Heart left ventricle (tissue), 16 donors: ENCODE measurements at regions not wholly inside any gene's neighbourhood (a gene's known extent, or its start where the extent isn't known, plus 50 kb on each side); places are given as distances from the start of the nearest gene placed in this dataset.

Source experiments
- ATAC-seq, 4 donors: fragments of 200-7000 bp; cut with Tn5 transposase; one replicate each; pipeline ENCODE4 v1.9.1; 2020 to 2022; ENCODE audit warnings: moderate library complexity in 4 of 4, mild to moderate bottlenecking in 3 of 4, moderate number of reproducible peaks in 1 of 4
- DNase-seq, 5 donors: peaks; one replicate each; pipeline ENCODE4 v3.0.0-alpha.2; 2020
- H3K27ac ChIP-seq, 12 donors: fragments of 200-600 bp; sonication (generic) in 4 of 12; one replicate each; pipeline versions ENCODE4 v1.5.0 to v1.8.0; 2016 to 2022; ENCODE audit warnings: mild to moderate bottlenecking in 2 of 12
- H3K27me3 ChIP-seq, 9 donors: fragments of 200-600 bp; sonication (generic) in 2 of 9; one replicate each; pipeline versions ENCODE4 v1.5.1 to v1.8.0; 2016 to 2022; ENCODE audit warnings: mild to moderate bottlenecking in 3 of 9
- H3K36me3 ChIP-seq, 9 donors: fragments of 200-600 bp; sonication (generic) in 2 of 9; one replicate each; pipeline versions ENCODE4 v1.5.0 to v1.8.0; 2018 to 2022; ENCODE audit warnings: mild to moderate bottlenecking in 2 of 9
- H3K4me1 ChIP-seq, 12 donors: fragments of 200-600 bp; sonication (generic) in 4 of 12; one replicate each; pipeline versions ENCODE4 v1.5.0 to v1.8.0; 2016 to 2022; ENCODE audit warnings: mild to moderate bottlenecking in 3 of 12
- H3K4me3 ChIP-seq, 12 donors: fragments of 200-600 bp; sonication (generic) in 4 of 12; one replicate each; pipeline versions ENCODE4 v1.5.0 to v1.8.0; 2017 to 2022; ENCODE audit warnings: mild to moderate bottlenecking in 9 of 12, moderate library complexity in 4 of 12
- H3K9me3 ChIP-seq, 12 donors: fragments of 200-600 bp; sonication (generic) in 4 of 12; one replicate each; pipeline versions ENCODE4 v1.5.0 to v1.8.0; 2016 to 2022; ENCODE audit warnings: mild to moderate bottlenecking in 1 of 12
- POLR2A ChIP-seq, 2 donors: fragments of 450-650 bp; IDR thresholded peaks; one replicate each; pipeline ENCODE4 v1.6.1; 2017; ENCODE audit warnings: antibody characterized with exemption in 2 of 2, mild to moderate bottlenecking in 2 of 2, moderate library complexity in 2 of 2
- WGBS, 4 donors: extraction: QIAGEN DNeasy Blood & Tissue Kit in 2 of 4; methylation state at CpG; one replicate each; pipeline versions ENCODE4 v1.1.5 to v1.1.7; 2013 to 2018; 5-methylcytosine and 5-hydroxymethylcytosine counted together
- intact Hi-C, 10 donors: fragments of 100-400 bp; cut with DNase I; formaldehyde crosslinking; loops; one replicate each; pipeline versions ENCODE4 v1.11.1 to v1.14.2; 2022
- TF ChIP-seq, protein P1 (sequence below), 12 donors: fragments of 200-600 bp; sonication (generic) in 4 of 12; IDR thresholded peaks; one replicate each; pipeline versions ENCODE4 v1.5.0 to v1.8.0; 2018 to 2022; ENCODE audit warnings: antibody characterized with exemption in 12 of 12, mild to moderate bottlenecking in 5 of 12
- donor health status: ischemic (EF 13 %, LVEDD 7.1; RV severe dilation, severe dysfunction).
- donor health status: healthy with polysubstance abuse.
- donor health status: DM: no; HTN: yes; CAD: no.
- donor health status: DM: no; HTN: no; CAD: no.
- donor health status: ischemic (EF 25% LVEDD 6.9; RV normal size, moderate dysfunction).
- donor health status: ischemic (EF 25% LVEDD 5.7; RV mildly dilated, moderate dysfunction).
- donor health status: healthy.
- donor health status: DM: yes; HTN: yes; CAD: no.
- donor health status: ischemic (EF 35%, LVEDD 5.7; RV mildly dilated, moderate dysfunction).
- donor health status: nonischemic (EF 11% LVEDD 7.7; RV severe dilation, severe dysfunction).
- donor health status: DM: yes; HTN: yes; CAD: no.
- donor health status: PGD.
- donor health status: ischemic (EF 29% LVEDD 5.4; RV normal size, mild dysfunction).
- donor health status: nonischemic (EF 23%, LVEDD 6.1; RV moderate dilation, normal function).

DNA sequence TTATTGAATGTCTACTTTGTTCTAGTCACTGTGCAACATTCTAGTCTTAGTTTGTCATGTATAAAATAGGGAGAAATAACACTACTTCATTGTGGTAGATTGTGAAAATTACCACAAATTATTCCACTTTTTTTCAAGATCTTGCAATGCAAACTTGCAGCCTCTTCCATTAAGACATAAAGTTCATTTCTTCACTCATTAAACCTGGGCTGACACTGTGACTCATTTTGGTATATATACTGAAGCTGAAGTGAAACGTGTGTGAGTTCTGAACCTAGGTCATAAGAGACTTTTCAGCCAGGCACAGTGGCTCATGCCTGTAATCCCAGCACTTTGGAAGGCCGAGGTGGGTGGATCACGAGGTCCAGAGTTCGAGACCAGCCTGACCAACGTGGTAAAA, 329.0 kb downstream of the BCKDHB start:
- Histone ChIP-seq H3K27me3 (no peaks in the 10 kb centered on the region), H3K9me3 (peaks cover 0 to 2% (median 0%) of the 10 kb centered on the region in 12 donors), H3K27ac (no peak overlapping the region), H3K4me3 (no peak overlapping the region), H3K36me3 (no peaks in the 10 kb centered on the region), H3K4me1 (no peaks in the 10 kb centered on the region)
- DNase-seq (no peak), ATAC-seq (no peak)
- TF ChIP-seq, protein P1, sequence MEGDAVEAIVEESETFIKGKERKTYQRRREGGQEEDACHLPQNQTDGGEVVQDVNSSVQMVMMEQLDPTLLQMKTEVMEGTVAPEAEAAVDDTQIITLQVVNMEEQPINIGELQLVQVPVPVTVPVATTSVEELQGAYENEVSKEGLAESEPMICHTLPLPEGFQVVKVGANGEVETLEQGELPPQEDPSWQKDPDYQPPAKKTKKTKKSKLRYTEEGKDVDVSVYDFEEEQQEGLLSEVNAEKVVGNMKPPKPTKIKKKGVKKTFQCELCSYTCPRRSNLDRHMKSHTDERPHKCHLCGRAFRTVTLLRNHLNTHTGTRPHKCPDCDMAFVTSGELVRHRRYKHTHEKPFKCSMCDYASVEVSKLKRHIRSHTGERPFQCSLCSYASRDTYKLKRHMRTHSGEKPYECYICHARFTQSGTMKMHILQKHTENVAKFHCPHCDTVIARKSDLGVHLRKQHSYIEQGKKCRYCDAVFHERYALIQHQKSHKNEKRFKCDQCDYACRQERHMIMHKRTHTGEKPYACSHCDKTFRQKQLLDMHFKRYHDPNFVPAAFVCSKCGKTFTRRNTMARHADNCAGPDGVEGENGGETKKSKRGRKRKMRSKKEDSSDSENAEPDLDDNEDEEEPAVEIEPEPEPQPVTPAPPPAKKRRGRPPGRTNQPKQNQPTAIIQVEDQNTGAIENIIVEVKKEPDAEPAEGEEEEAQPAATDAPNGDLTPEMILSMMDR (IDR thresholded peaks at IDR 0.05), result no peak
- TF ChIP-seq POLR2A (IDR thresholded peaks at IDR 0.05), result no peak
- intact Hi-C loops, result no loop called here
- 95 to 96% (median 95%) methylated on average over 5 of the region's 5 CpGs for WGBS, 4 donors

DNA sequence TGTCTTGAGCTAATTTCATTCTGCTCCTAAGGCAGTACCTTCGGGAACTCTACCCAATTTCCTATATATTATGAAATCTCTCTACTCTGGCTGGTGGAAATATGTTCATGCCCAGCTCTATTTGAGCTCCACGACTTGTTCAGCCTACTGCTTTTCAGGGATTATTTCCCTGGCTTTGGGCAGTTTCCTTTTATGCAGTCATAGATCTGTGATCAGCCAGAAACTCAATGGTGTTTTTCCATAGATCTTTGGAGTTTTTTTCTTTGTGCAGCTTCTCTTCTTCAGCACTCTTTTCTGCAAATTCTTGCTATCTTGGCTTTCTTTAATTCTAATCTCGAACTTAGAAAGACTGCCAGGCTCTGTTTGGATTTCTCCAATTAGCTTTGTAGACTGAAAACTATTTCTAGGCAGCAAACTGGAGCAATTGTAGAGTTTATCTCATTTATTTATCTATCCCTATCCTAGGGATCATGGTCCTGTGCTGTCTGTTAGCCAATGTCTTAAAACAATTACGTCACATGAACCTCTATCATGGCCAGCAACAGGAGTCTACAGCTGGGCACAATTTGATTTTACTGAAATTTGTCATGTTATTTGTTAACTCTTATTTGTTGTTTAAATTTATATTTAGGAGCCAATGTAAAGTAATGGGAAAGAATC, 328.4 kb downstream of the BCKDHB start:
- TF ChIP-seq, protein P1 (IDR thresholded peaks at IDR 0.05), result no peak
- no peak for TF ChIP-seq POLR2A (IDR thresholded peaks at IDR 0.05)
- ATAC-seq, result no peak
- no peaks in the 10 kb centered on the region for H3K36me3 ChIP-seq
- no peak for DNase-seq
- peaks cover 0 to 8% (median 0%) of the 10 kb centered on the region in 12 donors for H3K9me3 ChIP-seq
- no peak overlapping the region for H3K4me3 ChIP-seq
- H3K4me1 ChIP-seq, result no peaks in the 10 kb centered on the region
- intact Hi-C loops, result no loop called here
- no peak overlapping the region for H3K27ac ChIP-seq
- H3K27me3 ChIP-seq, result no peaks in the 10 kb centered on the region
- WGBS, 4 donors, result 64 to 72% (median 66%) methylated on average over 4 of the region's 4 CpGs

DNA sequence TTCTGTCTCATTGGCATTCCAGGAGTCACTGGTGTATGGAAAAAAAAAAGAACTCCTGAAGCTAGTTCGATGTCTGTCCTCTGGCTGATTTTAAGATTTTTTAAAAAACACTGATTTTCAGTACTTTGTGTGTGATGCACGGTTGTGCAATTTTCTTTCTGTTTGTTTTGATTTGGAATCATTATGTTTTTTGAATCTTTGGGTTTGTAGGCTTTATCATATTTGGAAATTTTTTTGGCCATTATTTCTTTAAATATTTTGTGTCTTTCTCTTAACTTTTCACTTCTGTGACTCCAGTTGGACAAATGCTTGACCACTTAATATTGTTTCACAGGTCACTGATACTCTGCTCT, 327.2 kb downstream of the BCKDHB start:
- ATAC-seq, result no peak
- no peaks in the 10 kb centered on the region for H3K36me3 ChIP-seq
- no peaks in the 10 kb centered on the region for H3K27me3 ChIP-seq
- H3K27ac ChIP-seq, result no peak overlapping the region
- intact Hi-C loops, result no loop called here
- H3K4me1 ChIP-seq, result no peaks in the 10 kb centered on the region
- H3K4me3 ChIP-seq, result no peak overlapping the region
- no peak for DNase-seq
- 71 to 76% (median 75%) methylated on average over 2 of the region's 2 CpGs for WGBS, 4 donors
- peaks cover 0 to 20% (median 0%) of the 10 kb centered on the region in 12 donors for H3K9me3 ChIP-seq
- TF ChIP-seq POLR2A (IDR thresholded peaks at IDR 0.05), result no peak

DNA sequence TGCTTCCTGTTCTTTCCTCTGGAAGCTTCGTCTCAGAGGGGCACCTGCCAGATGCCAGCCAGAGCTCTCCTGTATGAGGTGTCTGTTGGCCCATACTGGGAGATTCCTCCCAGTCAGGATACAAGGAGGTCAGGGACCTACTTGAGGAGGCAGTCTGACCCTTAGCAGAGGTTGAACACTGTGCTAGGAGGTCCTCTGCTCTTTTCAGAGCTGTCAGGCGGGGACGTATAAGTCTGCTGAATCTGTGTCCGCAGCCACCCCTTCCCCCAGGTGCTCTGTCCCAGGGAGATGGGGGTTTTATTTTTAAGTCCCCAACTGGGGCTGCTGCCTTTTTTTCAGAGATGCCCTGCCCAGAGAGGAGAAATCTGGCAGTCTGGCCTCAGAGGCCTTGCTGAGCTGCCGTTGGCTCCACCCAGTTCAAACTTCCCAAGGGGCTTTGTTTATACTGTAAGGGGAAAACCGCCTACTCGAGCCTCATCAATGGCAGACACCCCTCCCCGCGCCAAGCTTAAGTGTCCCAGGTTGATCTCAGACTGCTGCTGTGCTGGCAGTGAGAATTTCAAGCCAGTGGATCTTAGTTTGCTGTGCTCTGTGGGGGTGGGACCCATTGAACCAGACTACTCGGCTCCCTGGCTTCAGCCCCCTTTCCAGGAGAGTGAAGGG, 326.7 kb downstream of the BCKDHB start:
- ATAC-seq (no peak), DNase-seq (peak in 1 of 5 donors; percentile 22)
- TF ChIP-seq POLR2A (IDR thresholded peaks at IDR 0.05), result no peak
- TF ChIP-seq, protein P1 (IDR thresholded peaks at IDR 0.05), result no peak
- peaks cover 0 to 23% (median 0%) of the 10 kb centered on the region in 12 donors for H3K9me3 ChIP-seq
- H3K4me1 ChIP-seq, result no peaks in the 10 kb centered on the region
- 72 to 78% (median 74%) methylated on average over 7 to 10 of the region's 10 CpGs for WGBS, 4 donors
- no peak overlapping the region for H3K4me3 ChIP-seq
- no peaks in the 10 kb centered on the region for H3K27me3 ChIP-seq
- H3K27ac ChIP-seq, result no peak overlapping the region
- intact Hi-C loops, result no loop called here
- no peaks in the 10 kb centered on the region for H3K36me3 ChIP-seq
